ENCODE measurements at regions not wholly inside any gene's neighbourhood (a gene's known extent, or its start where the extent isn't known, plus 50 kb on each side); places are given as distances from the start of the nearest gene placed in this dataset.

DNA sequence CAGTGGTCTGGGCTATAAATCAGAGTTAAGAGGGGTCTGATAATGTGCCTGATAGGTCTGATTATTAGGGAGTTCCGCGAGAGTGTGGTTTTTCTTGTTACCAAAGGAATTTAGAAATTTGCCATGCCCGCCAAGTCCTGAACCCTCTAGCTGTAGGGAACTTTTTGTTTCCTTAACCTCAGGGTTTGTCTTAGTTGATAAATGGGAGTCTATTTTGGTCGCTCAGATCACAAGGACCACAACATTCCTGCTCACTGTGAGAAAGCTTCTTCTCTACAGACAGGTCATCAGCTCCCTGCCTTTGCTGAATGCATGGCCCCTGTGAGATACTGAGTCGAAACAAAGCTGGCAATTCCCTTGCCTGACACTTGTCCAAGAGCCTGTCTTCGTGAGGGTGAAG is 497.8 kb downstream of the HS3ST4 start:
- TF ChIP-seq, protein P1, sequence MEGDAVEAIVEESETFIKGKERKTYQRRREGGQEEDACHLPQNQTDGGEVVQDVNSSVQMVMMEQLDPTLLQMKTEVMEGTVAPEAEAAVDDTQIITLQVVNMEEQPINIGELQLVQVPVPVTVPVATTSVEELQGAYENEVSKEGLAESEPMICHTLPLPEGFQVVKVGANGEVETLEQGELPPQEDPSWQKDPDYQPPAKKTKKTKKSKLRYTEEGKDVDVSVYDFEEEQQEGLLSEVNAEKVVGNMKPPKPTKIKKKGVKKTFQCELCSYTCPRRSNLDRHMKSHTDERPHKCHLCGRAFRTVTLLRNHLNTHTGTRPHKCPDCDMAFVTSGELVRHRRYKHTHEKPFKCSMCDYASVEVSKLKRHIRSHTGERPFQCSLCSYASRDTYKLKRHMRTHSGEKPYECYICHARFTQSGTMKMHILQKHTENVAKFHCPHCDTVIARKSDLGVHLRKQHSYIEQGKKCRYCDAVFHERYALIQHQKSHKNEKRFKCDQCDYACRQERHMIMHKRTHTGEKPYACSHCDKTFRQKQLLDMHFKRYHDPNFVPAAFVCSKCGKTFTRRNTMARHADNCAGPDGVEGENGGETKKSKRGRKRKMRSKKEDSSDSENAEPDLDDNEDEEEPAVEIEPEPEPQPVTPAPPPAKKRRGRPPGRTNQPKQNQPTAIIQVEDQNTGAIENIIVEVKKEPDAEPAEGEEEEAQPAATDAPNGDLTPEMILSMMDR (conservative IDR thresholded peaks at IDR 0.05; ENCODE audit: low read depth, low read length): no peak
- no peak for DNase-seq (ENCODE audit: low read depth)

DNA sequence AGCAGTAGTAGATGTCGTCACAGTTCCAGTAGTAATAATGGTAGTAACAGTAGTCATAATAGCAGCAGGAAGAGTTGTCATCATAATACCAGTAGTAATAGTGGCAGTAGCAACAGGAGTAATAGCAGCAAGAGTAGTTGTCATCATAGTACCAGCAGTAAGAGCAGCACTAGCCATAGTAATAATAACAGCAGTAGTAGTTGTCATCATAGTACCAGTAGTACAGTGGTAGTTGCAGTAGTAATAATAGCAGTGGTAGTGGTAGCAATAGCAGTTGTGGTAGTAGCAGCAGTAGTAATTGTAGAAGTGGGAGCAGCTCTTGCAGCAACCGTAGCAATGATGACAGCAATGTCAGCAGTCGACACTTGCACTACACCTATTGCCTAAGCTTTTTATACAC is 502.8 kb downstream of the HS3ST4 start:
- TF ChIP-seq, protein P1 (conservative IDR thresholded peaks at IDR 0.05; ENCODE audit: low read depth, low read length): no peak
- DNase-seq (ENCODE audit: low read depth): no peak
- H3K4me3 ChIP-seq (ENCODE audit: low read depth, low read length): no peak overlapping the region

More for the DNA sequence above, 497.8 kb downstream of the HS3ST4 start:
- H3K4me3 ChIP-seq (ENCODE audit: low read depth, low read length): no peak overlapping the region

DNA sequence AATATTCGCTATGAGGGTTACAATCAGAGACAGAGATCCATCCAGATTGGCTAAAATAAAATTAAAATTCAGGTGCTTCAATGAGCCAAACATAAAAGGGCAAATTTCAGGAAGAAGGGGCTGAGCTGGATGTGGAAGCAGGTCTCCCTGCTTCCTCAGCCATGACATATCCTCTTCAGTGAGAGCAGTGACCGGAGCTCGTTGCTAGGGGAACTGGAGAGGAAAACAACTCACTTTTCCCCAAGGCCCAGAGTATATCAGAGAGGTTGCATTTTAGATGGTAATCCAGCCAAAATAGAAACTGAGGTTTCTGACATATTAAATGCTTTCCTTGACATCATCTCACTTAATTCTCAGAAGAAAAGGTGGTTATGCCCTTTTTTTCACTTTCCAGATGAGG is 503.5 kb downstream of the HS3ST4 start:
- no peak for DNase-seq (ENCODE audit: low read depth)
- H3K4me3 ChIP-seq (ENCODE audit: low read depth, low read length): no peak overlapping the region
- TF ChIP-seq, protein P1 (conservative IDR thresholded peaks at IDR 0.05; ENCODE audit: low read depth, low read length): no peak

DNA sequence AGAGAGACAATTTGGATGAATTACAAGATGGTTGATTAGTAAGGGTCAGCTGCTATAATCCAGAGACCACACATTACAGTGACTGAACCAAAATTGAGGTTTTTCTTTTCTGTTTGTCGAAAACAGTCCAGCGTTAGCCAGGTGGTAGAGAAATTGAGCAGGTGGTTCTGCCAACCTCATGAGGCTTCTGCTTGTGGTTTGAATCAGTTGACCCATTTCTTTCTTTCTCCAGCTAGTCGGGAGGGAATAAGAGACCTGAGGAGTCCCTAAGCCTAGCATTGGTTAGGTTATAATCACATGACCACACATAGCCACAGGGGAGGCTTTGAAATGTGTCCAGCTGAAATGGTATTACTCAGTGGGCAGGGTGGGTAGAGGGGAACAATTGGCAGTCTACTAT is 504.6 kb downstream of the HS3ST4 start:
- no peak overlapping the region for H3K4me3 ChIP-seq (ENCODE audit: low read depth, low read length)
- TF ChIP-seq, protein P1 (conservative IDR thresholded peaks at IDR 0.05; ENCODE audit: low read depth, low read length): no peak
- no peak for DNase-seq (ENCODE audit: low read depth)

DNA sequence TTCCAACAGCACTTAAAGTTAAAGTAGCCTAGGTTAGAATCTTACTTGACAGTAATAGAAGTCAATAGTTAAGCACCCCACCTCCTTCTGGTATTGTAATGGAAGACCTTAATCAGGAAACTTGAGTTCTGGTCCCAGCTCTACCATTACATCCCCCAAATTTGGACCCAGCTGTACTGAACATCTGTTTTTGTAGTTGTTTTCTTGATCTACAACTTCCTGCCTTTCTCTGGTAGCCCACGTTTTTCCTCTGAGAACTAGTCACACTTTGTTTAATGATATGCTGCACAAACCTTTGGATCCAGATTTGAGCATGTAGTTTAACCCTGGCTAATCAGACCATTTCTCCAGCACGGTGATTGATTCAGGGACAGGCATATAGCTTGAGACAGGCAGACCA is 505.0 kb downstream of the HS3ST4 start:
- no peak overlapping the region for H3K4me3 ChIP-seq (ENCODE audit: low read depth, low read length)
- TF ChIP-seq, protein P1 (conservative IDR thresholded peaks at IDR 0.05; ENCODE audit: low read depth, low read length): no peak
- no peak for DNase-seq (ENCODE audit: low read depth)

DNA sequence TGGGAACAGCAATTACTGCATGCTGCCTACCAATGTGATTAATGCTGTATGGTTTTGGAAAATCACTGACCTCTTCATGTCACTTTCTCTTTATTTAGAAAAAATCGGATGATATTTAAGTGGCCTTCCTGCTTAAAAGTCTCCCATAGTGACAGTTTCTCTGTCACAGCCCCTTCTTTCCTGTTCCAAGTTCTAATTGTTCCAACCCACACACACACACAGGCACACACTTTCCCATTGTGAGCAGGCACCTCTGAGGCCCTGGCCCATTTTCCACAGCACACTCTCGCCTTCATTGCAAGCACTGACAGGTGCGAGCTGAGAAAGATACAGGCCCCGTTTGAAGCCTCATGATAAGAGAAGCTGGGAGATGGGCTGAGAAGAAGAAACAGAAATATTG is 505.9 kb downstream of the HS3ST4 start:
- TF ChIP-seq, protein P1 (conservative IDR thresholded peaks at IDR 0.05; ENCODE audit: low read depth, low read length): no peak
- no peak for DNase-seq (ENCODE audit: low read depth)
- H3K4me3 ChIP-seq (ENCODE audit: low read depth, low read length): no peak overlapping the region

DNA sequence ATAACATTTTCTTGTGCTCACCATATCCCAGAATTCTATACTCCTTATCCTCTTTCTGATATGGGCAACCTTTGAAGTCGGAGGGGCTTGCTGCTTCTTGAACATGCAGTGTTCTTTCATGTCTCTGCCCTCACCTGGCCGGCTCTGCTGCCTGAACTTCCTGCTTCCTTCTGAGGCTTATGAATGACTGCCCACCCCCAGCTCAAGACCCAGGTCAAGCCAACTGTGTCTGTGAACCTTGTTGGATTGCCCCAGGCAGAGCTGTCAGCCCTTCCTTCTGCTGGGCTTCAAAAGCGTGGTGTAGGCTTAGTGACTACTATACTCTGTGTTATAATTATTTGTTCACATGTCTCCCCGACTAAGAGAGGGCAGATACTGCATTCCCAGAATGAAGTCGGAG is 506.5 kb downstream of the HS3ST4 start:
- no peak overlapping the region for H3K4me3 ChIP-seq (ENCODE audit: low read depth, low read length)
- DNase-seq (ENCODE audit: low read depth): no peak
- TF ChIP-seq, protein P1 (conservative IDR thresholded peaks at IDR 0.05; ENCODE audit: low read depth, low read length): no peak
